ENCODE measurements at regions not wholly inside any gene's neighbourhood (a gene's known extent, or its start where the extent isn't known, plus 50 kb on each side); places are given as distances from the start of the nearest gene placed in this dataset.

GRCh38 chr10:111187096-111187495 is 110.3 kb downstream of the ADRA2A start:
- no peak overlapping the region for H3K27ac Mint-ChIP-seq
- no peaks in the 10 kb centered on the region for H3K27me3 ChIP-seq (ENCODE audit: control insufficient read depth, insufficient read depth, low read length)
- H3K4me3 Mint-ChIP-seq: no peak overlapping the region
- no peaks in the 10 kb centered on the region for H3K9me3 Mint-ChIP-seq
- 79% methylated on average over 4 of the region's 4 CpGs for WGBS (ENCODE audit: insufficient coverage)
- no peaks in the 10 kb centered on the region for H3K4me1 Mint-ChIP-seq
- TF ChIP-seq CTCF (IDR thresholded peaks at IDR 0.05): no peak
- DNase-seq (no peak), ATAC-seq (no peak)
- H3K4me3 ChIP-seq (ENCODE audit: low read length): no peak overlapping the region
- peaks cover 3 to 43% of the 10 kb centered on the region in 2 donors for H3K27me3 Mint-ChIP-seq (ENCODE audit: low read depth in 2 of 2)
- no peaks in the 10 kb centered on the region for H3K4me1 ChIP-seq (ENCODE audit: control insufficient read depth, insufficient read depth, low read length)
- no peak overlapping the region for H3K27ac ChIP-seq (ENCODE audit: low read length)
- no peaks in the 10 kb centered on the region for H3K36me3 Mint-ChIP-seq
- no peaks in the 10 kb centered on the region for H3K9me3 ChIP-seq (ENCODE audit: control insufficient read depth, insufficient read depth, low read length)
- H3K36me3 ChIP-seq (ENCODE audit: control insufficient read depth, insufficient read depth, low read length): no peaks in the 10 kb centered on the region
- intact Hi-C loops (cut with micrococcal nuclease): no loop called here

GRCh38 chr10:111199587-111199986 is 122.8 kb downstream of the ADRA2A start:
- no peaks in the 10 kb centered on the region for H3K4me1 ChIP-seq (ENCODE audit: control insufficient read depth, insufficient read depth, low read length)
- H3K36me3 ChIP-seq (ENCODE audit: control insufficient read depth, insufficient read depth, low read length): no peaks in the 10 kb centered on the region
- Mint-ChIP-seq H3K4me3 (no peak overlapping the region), H3K9me3 (peaks cover 0 to 3% of the 10 kb centered on the region in 2 donors), H3K27ac (no peak overlapping the region), H3K36me3 (peaks cover 6% of the 10 kb centered on the region), H3K27me3 (ENCODE audit: low read depth in 2 of 2) (peaks cover 6 to 29% of the 10 kb centered on the region in 2 donors), H3K4me1 (no peaks in the 10 kb centered on the region)
- H3K27me3 ChIP-seq (ENCODE audit: control insufficient read depth, insufficient read depth, low read length): no peaks in the 10 kb centered on the region
- intact Hi-C loops (cut with micrococcal nuclease): no loop called here
- 91% methylated on average over 3 of the region's 4 CpGs for WGBS (ENCODE audit: insufficient coverage)
- TF ChIP-seq CTCF (IDR thresholded peaks at IDR 0.05): no peak
- no peak overlapping the region for H3K4me3 ChIP-seq (ENCODE audit: low read length)
- H3K9me3 ChIP-seq (ENCODE audit: control insufficient read depth, insufficient read depth, low read length): no peaks in the 10 kb centered on the region
- ATAC-seq (no peak), DNase-seq (no peak)
- H3K27ac ChIP-seq (ENCODE audit: low read length): no peak overlapping the region

- Mint-ChIP-seq H3K27ac (no peak overlapping the region), H3K4me1 (no peaks in the 10 kb centered on the region), H3K4me3 (no peak overlapping the region), H3K36me3 (no peaks in the 10 kb centered on the region), H3K27me3 (ENCODE audit: low read depth in 2 of 2) (peaks cover 4 to 24% of the 10 kb centered on the region in 2 donors), H3K9me3 (no peaks in the 10 kb centered on the region)
- DNase-seq (no peak), ATAC-seq (no peak)
- intact Hi-C loops (cut with micrococcal nuclease): no loop called here
- Histone ChIP-seq H3K4me3 (ENCODE audit: low read length) (no peak overlapping the region), H3K9me3 (ENCODE audit: control insufficient read depth, insufficient read depth, low read length) (no peaks in the 10 kb centered on the region), H3K27me3 (ENCODE audit: control insufficient read depth, insufficient read depth, low read length) (no peaks in the 10 kb centered on the region), H3K36me3 (ENCODE audit: control insufficient read depth, insufficient read depth, low read length) (no peaks in the 10 kb centered on the region), H3K27ac (ENCODE audit: low read length) (no peak overlapping the region), H3K4me1 (ENCODE audit: control insufficient read depth, insufficient read depth, low read length) (no peaks in the 10 kb centered on the region)
- 63% methylated on average over 2 of the region's 3 CpGs for whole genome bisulfite sequencing (ENCODE audit: insufficient coverage)
- no peak for TF ChIP-seq CTCF (IDR thresholded peaks at IDR 0.05)
Observed at GRCh38 chr10:111200505-111201186, 123.8 kb downstream of the ADRA2A start.

- no peak for ATAC-seq
Observed at GRCh38 chr10:111203615-111204014, 126.8 kb downstream of the ADRA2A start.

More at GRCh38 chr10:111203615-111204014, 126.8 kb downstream of the ADRA2A start:
- Mint-ChIP-seq H3K27me3 (ENCODE audit: low read depth in 2 of 2) (peaks cover 8 to 16% of the 10 kb centered on the region in 2 donors), H3K4me1 (no peaks in the 10 kb centered on the region), H3K27ac (no peak overlapping the region), H3K4me3 (no peak overlapping the region), H3K36me3 (no peaks in the 10 kb centered on the region), H3K9me3 (no peaks in the 10 kb centered on the region)
- 100% methylated on average over 2 of the region's 2 CpGs for WGBS (ENCODE audit: insufficient coverage)
- Histone ChIP-seq H3K9me3 (ENCODE audit: control insufficient read depth, insufficient read depth, low read length) (no peaks in the 10 kb centered on the region), H3K4me1 (ENCODE audit: control insufficient read depth, insufficient read depth, low read length) (no peaks in the 10 kb centered on the region), H3K36me3 (ENCODE audit: control insufficient read depth, insufficient read depth, low read length) (no peaks in the 10 kb centered on the region), H3K4me3 (ENCODE audit: low read length) (no peak overlapping the region), H3K27ac (ENCODE audit: low read length) (no peak overlapping the region), H3K27me3 (ENCODE audit: control insufficient read depth, insufficient read depth, low read length) (no peaks in the 10 kb centered on the region)
- DNase-seq: no peak
- no peak for TF ChIP-seq CTCF (IDR thresholded peaks at IDR 0.05)
- intact Hi-C loops (cut with micrococcal nuclease): no loop called here
